Epithelial cell of esophagus (primary cell): ENCODE measurements at regions not wholly inside any gene's neighbourhood (a gene's known extent, or its start where the extent isn't known, plus 50 kb on each side); places are given as distances from the start of the nearest gene placed in this dataset.
A peak's percentile ranks its signal among the peaks of the same experiment; 100 is the strongest.

Experiments
- DNase-seq: peaks from one replicate; pipeline ENCODE4 v3.0.0; 2010; ENCODE audit warnings: low read depth
- H3K4me3 ChIP-seq: 2 replicates; pipeline ENCODE4 v1.5.1; 2011; ENCODE audit warnings: mild to moderate bottlenecking, low read length, control low read depth
- CTCF ChIP-seq: IDR thresholded peaks from 2 replicates; pipeline ENCODE4 v1.5.1; 2011; ENCODE audit warnings: low read depth, mild to moderate bottlenecking, low read length, control low read depth, inconsistent platforms; ENCODE audit not compliant: insufficient read depth; ENCODE audit errors: missing control alignments

- no peak for DNase-seq
- no peak overlapping the region for H3K4me3 ChIP-seq
- TF ChIP-seq CTCF: no peak
Measured at GRCh38 chr7:47639495-47640110, 57.7 kb upstream of the TNS3 start.

- peak; percentile 35 for DNase-seq
- no peak overlapping the region for H3K4me3 ChIP-seq
- TF ChIP-seq CTCF: no peak
Measured at GRCh38 chr7:47638679-47639315, 56.9 kb upstream of the TNS3 start.

GRCh38 chr7:47636433-47637175, 54.7 kb upstream of the TNS3 start:
- DNase-seq: no peak

GRCh38 chr7:47636081-47636432, 54.1 kb upstream of the TNS3 start:
- peak overlapping the region; percentile 38 for H3K4me3 ChIP-seq
- TF ChIP-seq CTCF: no peak
- DNase-seq: no peak

More at GRCh38 chr7:47636433-47637175, 54.7 kb upstream of the TNS3 start:
- no peak overlapping the region for H3K4me3 ChIP-seq
- TF ChIP-seq CTCF: no peak

- no peak for TF ChIP-seq CTCF
- peak overlapping the region; percentile 38 for H3K4me3 ChIP-seq
- DNase-seq: peak; percentile 88
Measured at GRCh38 chr7:47635091-47636080, 53.5 kb upstream of the TNS3 start.

GRCh38 chr7:47634273-47634672, 52.4 kb upstream of the TNS3 start:
- no peak overlapping the region for H3K4me3 ChIP-seq
- TF ChIP-seq CTCF: no peak
- DNase-seq: peak; percentile 25
